ENCODE measurements at regions not wholly inside any gene's neighbourhood (a gene's known extent, or its start where the extent isn't known, plus 50 kb on each side); places are given as distances from the start of the nearest gene placed in this dataset.

DNA sequence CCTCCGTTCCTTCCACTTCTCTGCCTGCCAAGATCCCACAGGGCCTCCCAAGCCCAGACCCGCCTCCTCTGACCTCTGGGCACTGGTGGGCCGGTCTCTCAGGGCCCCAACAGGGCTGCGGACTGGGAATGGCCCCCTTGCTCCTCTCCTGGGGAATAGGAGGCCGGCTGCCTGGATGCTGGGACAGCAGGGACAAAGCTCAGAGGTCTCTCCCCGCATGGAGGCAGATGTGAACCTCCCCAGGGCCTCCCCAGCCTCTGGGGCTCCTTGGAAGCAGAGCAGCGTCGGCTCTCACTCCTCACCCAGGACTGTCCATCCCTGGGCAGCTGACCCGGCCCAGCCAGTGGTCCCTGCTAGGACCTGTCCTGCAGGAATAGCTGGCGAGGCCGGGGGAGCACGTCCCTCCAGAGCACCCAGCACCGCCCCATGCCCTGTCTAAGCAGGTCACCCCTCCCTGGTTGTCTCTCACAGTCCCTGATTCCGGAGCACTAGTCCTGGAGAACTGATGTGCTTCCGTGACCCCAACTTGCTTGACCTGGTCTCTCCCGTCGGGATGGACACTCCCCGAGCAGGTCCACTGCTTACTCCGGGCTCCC is 85.8 kb downstream of the RTL6 start:
- TF ChIP-seq POLR2A (IDR thresholded peaks at IDR 0.05; ENCODE audit: low read depth, low read length), result no peak
- no peak for TF ChIP-seq POLR2AphosphoS5 (IDR thresholded peaks at IDR 0.05; ENCODE audit: low read depth, low read length)

Data from GM12892 (cell line).